NB4 (cell line): ENCODE measurements at regions not wholly inside any gene's neighbourhood (a gene's known extent, or its start where the extent isn't known, plus 50 kb on each side); places are given as distances from the start of the nearest gene placed in this dataset.

Source experiments
- DNase-seq: peaks from one replicate; pipeline ENCODE4 v3.0.0; 2010; ENCODE audit warnings: low read depth
- H3K4me3 ChIP-seq: one replicate; pipeline ENCODE4 v1.5.1; 2011; ENCODE audit warnings: mild to moderate bottlenecking, low read depth, low read length, moderate library complexity
- MAX ChIP-seq: IDR thresholded peaks from 2 replicates; pipeline ENCODE4 v1.6.1; 2011; ENCODE audit warnings: low read depth, low read length
- MYC ChIP-seq: IDR thresholded peaks from 2 replicates; pipeline ENCODE4 v1.6.1; 2011; ENCODE audit warnings: low read depth, low read length
- POLR2A ChIP-seq: IDR thresholded peaks from 2 replicates; pipeline ENCODE4 v1.6.1; 2011; ENCODE audit warnings: mild to moderate bottlenecking; ENCODE audit not compliant: insufficient read length; ENCODE audit errors: extremely low read depth
- TF ChIP-seq, protein P1 (sequence below): IDR thresholded peaks from one replicate; pipeline ENCODE4 v1.5.1; 2012; ENCODE audit warnings: low read depth, low read length

GRCh38 chr4:145427991-145428390 is 53.7 kb upstream of the SMAD1 start:
- no peak overlapping the region for H3K4me3 ChIP-seq
- TF ChIP-seq POLR2A, result no peak
- TF ChIP-seq MYC, result no peak
- DNase-seq, result no peak

GRCh38 chr4:145427221-145427620 is 54.4 kb upstream of the SMAD1 start:
- DNase-seq, result no peak
- no peak for TF ChIP-seq POLR2A
- TF ChIP-seq MAX, result no peak
- TF ChIP-seq, protein P1, sequence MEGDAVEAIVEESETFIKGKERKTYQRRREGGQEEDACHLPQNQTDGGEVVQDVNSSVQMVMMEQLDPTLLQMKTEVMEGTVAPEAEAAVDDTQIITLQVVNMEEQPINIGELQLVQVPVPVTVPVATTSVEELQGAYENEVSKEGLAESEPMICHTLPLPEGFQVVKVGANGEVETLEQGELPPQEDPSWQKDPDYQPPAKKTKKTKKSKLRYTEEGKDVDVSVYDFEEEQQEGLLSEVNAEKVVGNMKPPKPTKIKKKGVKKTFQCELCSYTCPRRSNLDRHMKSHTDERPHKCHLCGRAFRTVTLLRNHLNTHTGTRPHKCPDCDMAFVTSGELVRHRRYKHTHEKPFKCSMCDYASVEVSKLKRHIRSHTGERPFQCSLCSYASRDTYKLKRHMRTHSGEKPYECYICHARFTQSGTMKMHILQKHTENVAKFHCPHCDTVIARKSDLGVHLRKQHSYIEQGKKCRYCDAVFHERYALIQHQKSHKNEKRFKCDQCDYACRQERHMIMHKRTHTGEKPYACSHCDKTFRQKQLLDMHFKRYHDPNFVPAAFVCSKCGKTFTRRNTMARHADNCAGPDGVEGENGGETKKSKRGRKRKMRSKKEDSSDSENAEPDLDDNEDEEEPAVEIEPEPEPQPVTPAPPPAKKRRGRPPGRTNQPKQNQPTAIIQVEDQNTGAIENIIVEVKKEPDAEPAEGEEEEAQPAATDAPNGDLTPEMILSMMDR, result no peak
- TF ChIP-seq MYC, result no peak
- H3K4me3 ChIP-seq, result no peak overlapping the region

DNA sequence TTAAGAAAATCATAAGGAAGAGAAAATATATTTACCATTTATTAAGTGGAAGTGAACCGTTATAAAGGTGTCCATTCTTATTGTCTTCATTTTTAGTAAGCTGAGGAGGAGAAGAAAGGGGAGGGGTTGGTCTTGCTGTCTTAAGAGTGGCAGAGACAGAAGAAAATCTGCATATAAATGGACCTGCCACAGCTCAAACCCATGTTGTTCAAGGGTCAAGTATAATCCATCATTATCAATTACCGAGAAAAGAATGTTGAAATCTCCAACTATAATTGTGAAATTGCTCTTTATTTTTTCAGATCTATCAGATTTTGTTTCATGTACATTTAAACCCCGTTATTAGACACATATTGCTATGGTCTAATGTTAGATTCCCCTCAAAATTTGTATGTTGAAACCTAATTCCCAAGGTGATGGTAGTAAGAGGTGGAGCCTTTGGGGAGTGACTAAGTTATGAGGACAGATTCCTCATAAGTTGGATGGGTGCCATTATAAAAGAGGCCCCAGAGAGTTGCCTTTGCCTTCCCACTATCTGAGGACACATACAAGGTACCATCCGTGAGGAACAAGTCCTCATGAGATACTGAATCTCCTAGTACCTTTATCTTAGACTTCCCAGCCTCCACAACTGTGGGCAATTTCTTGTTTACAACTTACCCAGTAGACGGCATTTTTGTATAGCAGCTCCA is 58.5 kb upstream of the SMAD1 start:
- H3K4me3 ChIP-seq, result no peak overlapping the region
- TF ChIP-seq, protein P1, result no peak
- TF ChIP-seq POLR2A (no peak), MAX (no peak), MYC (no peak)
- DNase-seq, result no peak

GRCh38 chr4:145420595-145421214 is 60.9 kb upstream of the SMAD1 start:
- DNase-seq, result no peak

GRCh38 chr4:145418739-145419138 is 62.9 kb upstream of the SMAD1 start:
- no peak overlapping the region for H3K4me3 ChIP-seq
- TF ChIP-seq POLR2A (no peak), MYC (no peak), MAX (no peak)
- TF ChIP-seq, protein P1, result no peak
- DNase-seq, result no peak

More at GRCh38 chr4:145420595-145421214, 60.9 kb upstream of the SMAD1 start:
- TF ChIP-seq MYC, result no peak
- TF ChIP-seq, protein P1, result no peak
- no peak for TF ChIP-seq POLR2A
- no peak for TF ChIP-seq MAX
- H3K4me3 ChIP-seq, result no peak overlapping the region

GRCh38 chr4:145417348-145418130 is 64.1 kb upstream of the SMAD1 start:
- H3K4me3 ChIP-seq, result no peak overlapping the region
- TF ChIP-seq, protein P1, result no peak
- no peak for TF ChIP-seq MAX
- TF ChIP-seq MYC, result no peak
- TF ChIP-seq POLR2A, result no peak
- no peak for DNase-seq
